Activated naive CD8-positive, alpha-beta T cell (primary cell): ENCODE measurements at regions not wholly inside any gene's neighbourhood (a gene's known extent, or its start where the extent isn't known, plus 50 kb on each side); places are given as distances from the start of the nearest gene placed in this dataset.

Source experiments
- H3K27ac Mint-ChIP-seq: one replicate; pipeline ENCODE4 v1.8.0; 2021; ENCODE audit warnings: mixed read lengths
- H3K27me3 Mint-ChIP-seq: one replicate; pipeline ENCODE4 v1.8.0; 2021; ENCODE audit warnings: mixed read lengths
- H3K36me3 Mint-ChIP-seq: one replicate; pipeline ENCODE4 v1.8.0; 2021; ENCODE audit warnings: mixed read lengths
- H3K4me1 Mint-ChIP-seq: one replicate; pipeline ENCODE4 v1.8.0; 2021; ENCODE audit warnings: low read depth, mixed read lengths
- H3K4me3 Mint-ChIP-seq: one replicate; pipeline ENCODE4 v1.8.0; 2021; ENCODE audit warnings: mild to moderate bottlenecking, mixed read lengths
- H3K9me3 Mint-ChIP-seq: one replicate; pipeline ENCODE4 v1.8.0; 2021; ENCODE audit warnings: low read depth, mixed read lengths

GRCh38 chr2:104163611-104164130 lies 690.2 kb upstream of the POU3F3 start:
- Mint-ChIP-seq H3K27ac (no peak overlapping the region), H3K27me3 (no peaks in the 10 kb centered on the region)

GRCh38 chr2:104164721-104165252 lies 689.1 kb upstream of the POU3F3 start:
- H3K27me3 Mint-ChIP-seq, result no peaks in the 10 kb centered on the region
- H3K36me3 Mint-ChIP-seq, result no peaks in the 10 kb centered on the region
- H3K4me1 Mint-ChIP-seq, result no peaks in the 10 kb centered on the region
- H3K9me3 Mint-ChIP-seq, result no peaks in the 10 kb centered on the region
- no peak overlapping the region for H3K27ac Mint-ChIP-seq
- H3K4me3 Mint-ChIP-seq, result no peak overlapping the region

More at GRCh38 chr2:104163611-104164130, 690.2 kb upstream of the POU3F3 start:
- Mint-ChIP-seq H3K9me3 (no peaks in the 10 kb centered on the region), H3K4me1 (no peaks in the 10 kb centered on the region), H3K4me3 (no peak overlapping the region), H3K36me3 (no peaks in the 10 kb centered on the region)

- no peaks in the 10 kb centered on the region for H3K36me3 Mint-ChIP-seq
- H3K4me1 Mint-ChIP-seq, result no peaks in the 10 kb centered on the region
- H3K4me3 Mint-ChIP-seq, result no peak overlapping the region
- H3K27me3 Mint-ChIP-seq, result no peaks in the 10 kb centered on the region
- H3K27ac Mint-ChIP-seq, result no peak overlapping the region
- H3K9me3 Mint-ChIP-seq, result peaks cover 13% of the 10 kb centered on the region
These were observed 676.7 kb upstream of the POU3F3 start for GRCh38 chr2:104177179-104177578.

GRCh38 chr2:104179644-104180043 lies 674.3 kb upstream of the POU3F3 start:
- no peaks in the 10 kb centered on the region for H3K4me1 Mint-ChIP-seq
- H3K9me3 Mint-ChIP-seq, result peaks cover 13% of the 10 kb centered on the region
- no peaks in the 10 kb centered on the region for H3K36me3 Mint-ChIP-seq
- no peaks in the 10 kb centered on the region for H3K27me3 Mint-ChIP-seq
- H3K4me3 Mint-ChIP-seq, result no peak overlapping the region
- H3K27ac Mint-ChIP-seq, result no peak overlapping the region

- Mint-ChIP-seq H3K36me3 (no peaks in the 10 kb centered on the region), H3K4me3 (no peak overlapping the region), H3K27ac (no peak overlapping the region), H3K4me1 (no peaks in the 10 kb centered on the region), H3K27me3 (no peaks in the 10 kb centered on the region), H3K9me3 (peaks cover 8% of the 10 kb centered on the region)
These were observed 653.3 kb upstream of the POU3F3 start for GRCh38 chr2:104200533-104201168.

- no peaks in the 10 kb centered on the region for H3K36me3 Mint-ChIP-seq
- H3K27ac Mint-ChIP-seq, result no peak overlapping the region
- no peaks in the 10 kb centered on the region for H3K9me3 Mint-ChIP-seq
- H3K27me3 Mint-ChIP-seq, result no peaks in the 10 kb centered on the region
- H3K4me1 Mint-ChIP-seq, result no peaks in the 10 kb centered on the region
- H3K4me3 Mint-ChIP-seq, result no peak overlapping the region
These were observed 640.2 kb upstream of the POU3F3 start for GRCh38 chr2:104213758-104214157.

- Mint-ChIP-seq H3K9me3 (no peaks in the 10 kb centered on the region), H3K27ac (no peak overlapping the region)
These were observed 638.4 kb upstream of the POU3F3 start for GRCh38 chr2:104215269-104216161.

GRCh38 chr2:104233591-104233990 lies 620.3 kb upstream of the POU3F3 start:
- H3K27ac Mint-ChIP-seq, result no peak overlapping the region
- peaks cover 19% of the 10 kb centered on the region for H3K9me3 Mint-ChIP-seq
- H3K27me3 Mint-ChIP-seq, result peaks cover 2% of the 10 kb centered on the region
- no peaks in the 10 kb centered on the region for H3K36me3 Mint-ChIP-seq
- H3K4me1 Mint-ChIP-seq, result no peaks in the 10 kb centered on the region
- no peak overlapping the region for H3K4me3 Mint-ChIP-seq

More at GRCh38 chr2:104215269-104216161, 638.4 kb upstream of the POU3F3 start:
- Mint-ChIP-seq H3K4me1 (no peaks in the 10 kb centered on the region), H3K36me3 (no peaks in the 10 kb centered on the region), H3K4me3 (no peak overlapping the region), H3K27me3 (no peaks in the 10 kb centered on the region)

GRCh38 chr2:104236491-104236890 lies 617.4 kb upstream of the POU3F3 start:
- Mint-ChIP-seq H3K36me3 (no peaks in the 10 kb centered on the region), H3K4me1 (no peaks in the 10 kb centered on the region), H3K9me3 (peaks cover 26% of the 10 kb centered on the region), H3K4me3 (no peak overlapping the region), H3K27me3 (peaks cover 2% of the 10 kb centered on the region), H3K27ac (no peak overlapping the region)

- Mint-ChIP-seq H3K4me1 (no peaks in the 10 kb centered on the region), H3K27ac (no peak overlapping the region), H3K36me3 (no peaks in the 10 kb centered on the region), H3K9me3 (peaks cover 32% of the 10 kb centered on the region), H3K4me3 (no peak overlapping the region), H3K27me3 (no peaks in the 10 kb centered on the region)
These were observed 612.9 kb upstream of the POU3F3 start for GRCh38 chr2:104240984-104241383.

GRCh38 chr2:104249629-104250028 lies 604.3 kb upstream of the POU3F3 start:
- Mint-ChIP-seq H3K36me3 (no peaks in the 10 kb centered on the region), H3K9me3 (peaks cover 2% of the 10 kb centered on the region), H3K4me3 (no peak overlapping the region), H3K27ac (no peak overlapping the region), H3K4me1 (no peaks in the 10 kb centered on the region), H3K27me3 (no peaks in the 10 kb centered on the region)

- H3K27me3 Mint-ChIP-seq, result no peaks in the 10 kb centered on the region
- H3K4me3 Mint-ChIP-seq, result no peak overlapping the region
- no peaks in the 10 kb centered on the region for H3K36me3 Mint-ChIP-seq
- no peaks in the 10 kb centered on the region for H3K4me1 Mint-ChIP-seq
- no peaks in the 10 kb centered on the region for H3K9me3 Mint-ChIP-seq
- H3K27ac Mint-ChIP-seq, result no peak overlapping the region
These were observed 603.3 kb upstream of the POU3F3 start for GRCh38 chr2:104250635-104251034.

- Mint-ChIP-seq H3K9me3 (peaks cover 19% of the 10 kb centered on the region), H3K36me3 (no peaks in the 10 kb centered on the region), H3K27me3 (no peaks in the 10 kb centered on the region), H3K27ac (no peak overlapping the region), H3K4me1 (no peaks in the 10 kb centered on the region), H3K4me3 (no peak overlapping the region)
These were observed 599.9 kb upstream of the POU3F3 start for GRCh38 chr2:104254017-104254416.

- no peaks in the 10 kb centered on the region for H3K36me3 Mint-ChIP-seq
- no peak overlapping the region for H3K27ac Mint-ChIP-seq
- peaks cover 40% of the 10 kb centered on the region for H3K9me3 Mint-ChIP-seq
- peaks cover 1% of the 10 kb centered on the region for H3K27me3 Mint-ChIP-seq
- no peaks in the 10 kb centered on the region for H3K4me1 Mint-ChIP-seq
- H3K4me3 Mint-ChIP-seq, result no peak overlapping the region
These were observed 591.2 kb upstream of the POU3F3 start for GRCh38 chr2:104262714-104263113.

- H3K9me3 Mint-ChIP-seq, result no peaks in the 10 kb centered on the region
- no peaks in the 10 kb centered on the region for H3K4me1 Mint-ChIP-seq
These were observed 574.3 kb upstream of the POU3F3 start for GRCh38 chr2:104279646-104280045.

More at GRCh38 chr2:104279646-104280045, 574.3 kb upstream of the POU3F3 start:
- Mint-ChIP-seq H3K36me3 (no peaks in the 10 kb centered on the region), H3K27ac (no peak overlapping the region), H3K4me3 (no peak overlapping the region), H3K27me3 (no peaks in the 10 kb centered on the region)
